Fibroblast of skin of right biceps (primary cell): ENCODE measurements at regions not wholly inside any gene's neighbourhood (a gene's known extent, or its start where the extent isn't known, plus 50 kb on each side); places are given as distances from the start of the nearest gene placed in this dataset.
"Not testable (repeated sequence)": the region's sequence is repeated elsewhere in the genome, so short reads cannot be mapped to it uniquely, and the experiment has no call there.

Experiments used
- DNase-seq: peaks from one replicate; pipeline ENCODE4 v3.0.0-alpha.2; 2013

GRCh38 chr7:119643558-119643957 is 629.4 kb upstream of the KCND2 start:
- no peak for DNase-seq

- DNase-seq: peak; percentile 17
Measured at GRCh38 chr7:119647286-119647685, 625.7 kb upstream of the KCND2 start.

GRCh38 chr7:119648752-119649151 is 624.2 kb upstream of the KCND2 start:
- DNase-seq: not testable (repeated sequence)

GRCh38 chr7:119660080-119660479 is 612.9 kb upstream of the KCND2 start:
- DNase-seq: no peak

GRCh38 chr7:119664601-119665000 is 608.4 kb upstream of the KCND2 start:
- peak; percentile 88 for DNase-seq

DNA sequence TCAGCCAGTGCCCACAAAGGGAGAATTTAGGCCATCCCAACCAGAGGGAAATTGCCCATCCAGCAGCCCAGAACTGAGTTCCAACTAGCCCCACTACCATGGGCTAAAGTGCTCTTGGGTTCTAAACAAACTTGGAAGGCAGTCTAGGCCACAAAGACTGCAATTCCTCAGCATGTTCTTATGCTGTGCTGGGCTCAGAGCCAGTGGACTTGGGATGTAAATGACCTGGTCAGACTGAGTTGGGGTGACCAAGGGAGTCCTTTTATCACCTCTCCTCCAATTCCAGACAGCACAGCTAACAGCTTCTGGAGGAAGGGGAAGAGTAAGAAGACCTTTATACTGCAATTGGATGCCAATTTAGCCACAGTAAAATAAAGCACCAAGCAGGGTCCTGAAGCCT is 607.2 kb upstream of the KCND2 start:
- no peak for DNase-seq

GRCh38 chr7:119681336-119681735 is 591.6 kb upstream of the KCND2 start:
- DNase-seq: no peak

GRCh38 chr7:119684763-119685162 is 588.2 kb upstream of the KCND2 start:
- DNase-seq: peak; percentile 1

GRCh38 chr7:119685906-119686305 is 587.1 kb upstream of the KCND2 start:
- DNase-seq: no peak

DNA sequence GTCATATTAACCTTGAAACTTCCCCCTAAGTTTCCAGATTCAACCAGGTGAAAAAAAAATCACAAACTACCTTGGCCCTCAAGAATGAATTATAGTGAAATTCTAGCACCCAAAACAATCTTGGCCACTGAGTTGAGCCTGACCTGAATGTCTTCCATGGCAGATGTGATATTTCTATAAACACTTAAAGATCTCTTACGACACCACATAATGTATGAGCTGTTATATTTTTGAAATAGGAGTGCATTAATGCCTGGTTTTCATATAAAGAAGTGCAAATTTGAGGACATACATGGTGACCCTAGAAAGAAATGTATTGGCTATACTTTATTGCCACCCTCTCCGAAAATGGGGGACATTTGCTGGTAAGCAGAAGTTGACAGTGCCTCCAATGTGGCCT is 584.1 kb upstream of the KCND2 start:
- no peak for DNase-seq

DNA sequence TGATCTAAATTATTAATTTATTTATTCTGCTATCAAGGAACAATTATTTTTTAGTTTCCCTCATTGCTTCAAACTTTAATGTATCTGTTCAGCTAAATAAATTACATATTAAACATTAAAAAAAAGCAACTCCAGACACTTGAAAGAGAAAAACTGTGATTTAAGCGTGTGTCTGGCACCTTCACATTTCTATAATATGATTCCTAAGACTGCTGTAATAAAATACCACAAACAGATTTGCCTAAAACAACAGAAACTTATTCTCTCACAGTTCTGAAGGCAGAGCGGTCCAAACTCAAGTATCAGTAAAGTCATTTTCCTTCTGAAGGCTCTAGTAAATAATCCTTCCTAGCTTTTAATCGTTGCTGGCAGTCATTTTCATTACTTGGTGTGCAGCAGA is 580.4 kb upstream of the KCND2 start:
- no peak for DNase-seq

DNA sequence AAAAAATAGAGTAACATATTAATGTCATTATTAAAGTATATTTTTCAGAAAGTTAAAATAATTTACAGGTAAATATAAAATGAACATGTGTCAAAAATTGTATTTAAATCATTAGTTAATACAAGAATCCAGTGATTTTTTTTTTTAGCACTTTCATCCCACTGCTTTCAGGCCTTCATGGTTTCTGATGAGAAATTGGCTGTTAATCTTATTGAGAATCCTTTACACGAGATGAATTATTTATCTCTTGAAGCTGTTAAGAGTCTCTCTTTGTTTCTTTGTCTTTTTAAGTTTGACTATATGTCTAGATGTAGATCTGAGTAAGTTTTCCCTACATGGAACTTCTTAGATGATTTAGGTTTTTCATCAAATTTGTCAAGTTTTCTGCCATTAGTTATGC is 578.5 kb upstream of the KCND2 start:
- no peak for DNase-seq

GRCh38 chr7:119696336-119696735 is 576.6 kb upstream of the KCND2 start:
- DNase-seq: no peak

DNA sequence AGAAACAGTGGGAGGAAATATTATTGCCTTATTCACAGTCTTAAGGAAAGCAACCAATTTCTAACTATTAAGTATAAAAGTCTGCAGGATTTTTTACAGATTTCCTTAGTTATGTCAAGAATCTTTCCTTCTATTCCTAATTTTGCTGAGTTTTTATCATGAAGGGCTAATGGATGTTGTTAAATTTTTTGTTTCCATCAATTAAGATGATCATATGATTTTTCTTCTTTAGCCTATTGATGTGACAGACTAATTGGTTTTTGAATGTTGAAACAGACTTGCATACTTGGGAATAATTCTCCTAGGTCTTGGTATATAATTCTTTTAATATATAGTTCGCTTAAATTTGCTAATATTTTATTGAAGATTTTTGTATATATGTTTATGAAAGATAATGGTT is 569.1 kb upstream of the KCND2 start:
- DNase-seq: no peak

- DNase-seq: no peak
Measured at GRCh38 chr7:119706608-119707007, 566.4 kb upstream of the KCND2 start.

- DNase-seq: no peak
Measured at GRCh38 chr7:119708891-119709290, 564.1 kb upstream of the KCND2 start.

- DNase-seq: no peak
Measured at GRCh38 chr7:119711104-119711503, 561.9 kb upstream of the KCND2 start.

GRCh38 chr7:119712886-119713462 is 560.0 kb upstream of the KCND2 start:
- no peak for DNase-seq

- no peak for DNase-seq
Measured at GRCh38 chr7:119713606-119714005, 559.4 kb upstream of the KCND2 start.

DNA sequence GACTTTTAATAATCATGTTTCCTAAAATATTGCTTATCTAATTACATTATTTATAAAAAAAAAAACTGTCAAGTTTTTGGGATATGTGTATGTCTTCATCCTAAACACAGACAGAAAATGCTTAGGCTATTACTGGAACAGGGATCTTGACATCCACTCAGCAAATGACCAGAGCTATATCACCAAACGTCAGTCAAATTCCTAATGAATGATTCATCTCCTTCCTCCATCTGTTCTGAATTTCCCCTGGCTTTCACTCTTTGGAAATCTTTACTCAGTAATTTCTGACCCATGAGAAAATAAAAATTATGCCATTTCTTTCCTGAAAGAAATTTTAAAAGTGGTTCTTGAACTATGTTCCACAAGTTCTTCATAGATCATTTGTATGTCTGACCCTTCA is 552.4 kb upstream of the KCND2 start:
- peak; percentile 90 for DNase-seq

DNA sequence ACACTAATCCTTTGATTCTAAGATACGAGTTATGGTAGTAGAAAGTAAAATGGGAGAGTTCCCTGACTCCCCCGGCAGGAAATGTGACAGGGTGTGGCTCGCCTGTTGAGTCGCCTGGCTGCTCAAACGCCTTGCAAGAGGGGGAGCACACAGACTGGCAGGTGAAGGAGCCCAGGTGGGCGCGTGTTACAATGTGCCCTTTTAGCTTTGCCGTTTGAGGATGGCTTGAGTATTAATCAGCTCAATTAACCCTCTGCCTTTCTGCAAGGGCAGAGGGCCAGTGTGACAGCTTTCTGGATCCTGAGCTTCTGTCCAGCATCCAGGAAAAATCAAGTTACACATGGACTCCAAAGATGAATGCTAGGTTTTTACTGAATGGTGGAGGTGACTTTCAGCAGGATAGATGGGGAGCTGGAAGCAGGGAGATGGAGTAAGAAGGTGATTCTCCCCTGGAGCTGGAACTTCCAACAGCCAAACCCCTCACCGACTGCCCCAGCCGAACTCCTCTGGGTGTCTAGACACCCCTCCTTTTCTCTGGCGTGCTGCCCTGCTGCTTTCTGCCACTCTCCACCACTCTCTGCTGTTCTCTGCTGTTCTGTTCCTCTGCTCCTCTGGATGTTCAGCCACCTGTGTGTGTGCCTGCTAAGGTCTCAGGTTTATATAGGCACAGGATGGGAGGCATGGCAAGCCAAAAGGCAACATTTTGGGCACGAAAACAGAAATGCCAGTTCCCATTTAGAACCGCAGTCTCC is 548.8 kb upstream of the KCND2 start:
- no peak for DNase-seq

- peak; percentile 9 for DNase-seq
Measured at GRCh38 chr7:119733127-119733879, 539.7 kb upstream of the KCND2 start.

DNA sequence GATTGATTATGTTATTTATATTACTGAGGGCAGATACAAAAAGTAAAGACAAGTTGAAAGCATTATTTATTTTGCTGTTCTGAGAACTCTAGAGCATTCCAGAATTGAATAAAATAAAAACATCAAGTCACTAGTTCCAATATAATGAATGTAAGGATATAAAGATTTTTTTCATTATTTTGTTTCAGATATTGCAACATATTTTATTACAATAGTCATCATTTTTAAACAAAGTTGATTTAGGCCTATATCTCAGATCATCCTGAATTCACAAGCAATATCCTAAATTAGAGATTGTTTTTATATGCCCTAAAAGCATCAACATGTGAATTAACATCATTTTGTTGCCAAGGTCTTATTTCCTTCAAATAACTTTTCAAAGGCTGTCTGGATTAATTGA is 535.6 kb upstream of the KCND2 start:
- DNase-seq: no peak

- not testable (repeated sequence) for DNase-seq
Measured at GRCh38 chr7:119745280-119745679, 527.7 kb upstream of the KCND2 start.
